Coronary artery (tissue), 2 donors: ENCODE measurements at regions not wholly inside any gene's neighbourhood (a gene's known extent, or its start where the extent isn't known, plus 50 kb on each side); places are given as distances from the start of the nearest gene placed in this dataset.
A peak's percentile ranks its signal among the peaks of the same experiment; 100 is the strongest.

Experiments
- DNase-seq: peaks from one replicate; pipeline ENCODE4 v3.0.0-alpha.2; 2017; ENCODE audit warnings: low spot score
- H3K27ac ChIP-seq, 2 donors: fragments of 200-600 bp; sonication (generic); one replicate each; pipeline ENCODE4 v1.5.1; 2016 to 2019
- H3K4me3 ChIP-seq: fragments of 200-600 bp; sonication (generic); 2 replicates; pipeline ENCODE4 v1.5.1; 2016; ENCODE audit warnings: mild to moderate bottlenecking, moderate library complexity
- CTCF ChIP-seq: fragments of 200-600 bp; sonication (generic); IDR thresholded peaks from one replicate; pipeline ENCODE4 v1.5.1; 2019; ENCODE audit warnings: antibody characterized with exemption

- no peak overlapping the region for H3K27ac ChIP-seq
- H3K4me3 ChIP-seq, result no peak overlapping the region
- DNase-seq, result no peak
- TF ChIP-seq CTCF, result no peak
These were observed 88.8 kb upstream of the PCDH18 start for GRCh38 chr4:137621056-137621455.

- TF ChIP-seq CTCF, result no peak
- no peak for DNase-seq
These were observed 82.2 kb upstream of the PCDH18 start for GRCh38 chr4:137614491-137614890.

GRCh38 chr4:137611998-137612700 lies 79.9 kb upstream of the PCDH18 start:
- DNase-seq, result no peak
- no peak for TF ChIP-seq CTCF
- Histone ChIP-seq H3K27ac (no peak overlapping the region), H3K4me3 (no peak overlapping the region)

More at GRCh38 chr4:137614491-137614890, 82.2 kb upstream of the PCDH18 start:
- Histone ChIP-seq H3K27ac (no peak overlapping the region), H3K4me3 (no peak overlapping the region)

GRCh38 chr4:137610960-137611359 lies 78.7 kb upstream of the PCDH18 start:
- no peak for DNase-seq
- Histone ChIP-seq H3K4me3 (no peak overlapping the region), H3K27ac (no peak overlapping the region)
- TF ChIP-seq CTCF, result no peak

- H3K27ac ChIP-seq, result peak overlapping the region in 1 of 2 donors; percentile 13
- DNase-seq, result no peak
- H3K4me3 ChIP-seq, result peak overlapping the region; percentile 42
- TF ChIP-seq CTCF, result no peak
These were observed 77.6 kb upstream of the PCDH18 start for GRCh38 chr4:137609718-137610430.

GRCh38 chr4:137608085-137608484 lies 75.8 kb upstream of the PCDH18 start:
- TF ChIP-seq CTCF, result no peak
- no peak for DNase-seq
- Histone ChIP-seq H3K4me3 (no peak overlapping the region), H3K27ac (no peak overlapping the region)

- TF ChIP-seq CTCF, result no peak
These were observed 70.1 kb upstream of the PCDH18 start for GRCh38 chr4:137602436-137602835.

More at GRCh38 chr4:137602436-137602835, 70.1 kb upstream of the PCDH18 start:
- Histone ChIP-seq H3K27ac (no peak overlapping the region), H3K4me3 (no peak overlapping the region)
- no peak for DNase-seq
